ENCODE measurements at regions not wholly inside any gene's neighbourhood (a gene's known extent, or its start where the extent isn't known, plus 50 kb on each side); places are given as distances from the start of the nearest gene placed in this dataset.

GRCh38 chr9:91073049-91073810 lies 271.6 kb downstream of the SYK start:
- Mint-ChIP-seq H3K4me3 (no peak overlapping the region), H3K27ac (peak overlapping the region; percentile 85), H3K4me1 (peaks cover 36% of the 10 kb centered on the region), H3K36me3 (no peaks in the 10 kb centered on the region), H3K9me3 (no peaks in the 10 kb centered on the region)
- DNase-seq (ENCODE audit: low spot score in 2 of 2) = no peak
- ATAC-seq = no peak

GRCh38 chr9:91073811-91074771 lies 272.5 kb downstream of the SYK start:
- no peak for DNase-seq (ENCODE audit: low spot score in 2 of 2)
- no peaks in the 10 kb centered on the region for H3K9me3 Mint-ChIP-seq
- peaks cover 44% of the 10 kb centered on the region for H3K4me1 Mint-ChIP-seq
- peak overlapping the region; percentile 74 for H3K27ac Mint-ChIP-seq
- no peak overlapping the region for H3K4me3 Mint-ChIP-seq
- ATAC-seq = no peak
- no peaks in the 10 kb centered on the region for H3K36me3 Mint-ChIP-seq

GRCh38 chr9:91074866-91075265 lies 273.2 kb downstream of the SYK start:
- H3K9me3 Mint-ChIP-seq = no peaks in the 10 kb centered on the region
- H3K4me1 Mint-ChIP-seq = peaks cover 37% of the 10 kb centered on the region
- H3K4me3 Mint-ChIP-seq = no peak overlapping the region
- no peaks in the 10 kb centered on the region for H3K36me3 Mint-ChIP-seq
- H3K27ac Mint-ChIP-seq = peak overlapping the region; percentile 43
- ATAC-seq = no peak
- DNase-seq (ENCODE audit: low spot score in 2 of 2) = no peak

GRCh38 chr9:91075279-91075678 lies 273.7 kb downstream of the SYK start:
- no peaks in the 10 kb centered on the region for H3K9me3 Mint-ChIP-seq
- peak overlapping the region; percentile 43 for H3K27ac Mint-ChIP-seq
- H3K4me1 Mint-ChIP-seq = peaks cover 35% of the 10 kb centered on the region
- no peaks in the 10 kb centered on the region for H3K36me3 Mint-ChIP-seq
- DNase-seq (ENCODE audit: low spot score in 2 of 2) = no peak
- no peak for ATAC-seq
- no peak overlapping the region for H3K4me3 Mint-ChIP-seq

- no peaks in the 10 kb centered on the region for H3K36me3 Mint-ChIP-seq
- no peak overlapping the region for H3K4me3 Mint-ChIP-seq
- no peak for ATAC-seq
- H3K9me3 Mint-ChIP-seq = no peaks in the 10 kb centered on the region
- H3K4me1 Mint-ChIP-seq = peaks cover 21% of the 10 kb centered on the region
- DNase-seq (ENCODE audit: low spot score in 2 of 2) = no peak
- H3K27ac Mint-ChIP-seq = no peak overlapping the region
These were observed 276.2 kb downstream of the SYK start for GRCh38 chr9:91077624-91078368.

- Mint-ChIP-seq H3K36me3 (no peaks in the 10 kb centered on the region), H3K9me3 (no peaks in the 10 kb centered on the region), H3K4me3 (no peak overlapping the region), H3K27ac (no peak overlapping the region), H3K4me1 (peaks cover 17% of the 10 kb centered on the region)
- ATAC-seq = no peak
- DNase-seq (ENCODE audit: low spot score in 2 of 2) = no peak
These were observed 276.7 kb downstream of the SYK start for GRCh38 chr9:91078369-91078695.

DNA sequence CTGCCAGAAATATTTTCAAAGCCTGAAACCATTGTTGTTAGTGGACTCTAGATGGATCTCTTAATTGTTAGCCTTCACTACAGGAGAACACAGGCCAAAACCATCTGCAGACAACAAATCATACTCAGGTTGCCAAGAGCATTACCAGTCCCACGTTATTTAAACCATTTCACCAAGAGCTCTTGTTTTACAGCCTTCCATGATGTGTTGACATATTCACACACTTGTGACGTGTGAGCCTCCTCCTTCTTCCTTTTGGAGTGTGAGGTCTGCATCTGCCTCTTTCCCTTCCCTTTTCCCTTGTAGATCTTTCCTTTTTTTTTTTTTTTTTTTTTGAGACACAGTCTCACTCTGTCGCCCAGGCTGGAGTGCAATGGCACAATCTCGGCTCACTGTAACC lies 279.0 kb downstream of the AUH start:
- no peaks in the 10 kb centered on the region for H3K9me3 Mint-ChIP-seq

DNA sequence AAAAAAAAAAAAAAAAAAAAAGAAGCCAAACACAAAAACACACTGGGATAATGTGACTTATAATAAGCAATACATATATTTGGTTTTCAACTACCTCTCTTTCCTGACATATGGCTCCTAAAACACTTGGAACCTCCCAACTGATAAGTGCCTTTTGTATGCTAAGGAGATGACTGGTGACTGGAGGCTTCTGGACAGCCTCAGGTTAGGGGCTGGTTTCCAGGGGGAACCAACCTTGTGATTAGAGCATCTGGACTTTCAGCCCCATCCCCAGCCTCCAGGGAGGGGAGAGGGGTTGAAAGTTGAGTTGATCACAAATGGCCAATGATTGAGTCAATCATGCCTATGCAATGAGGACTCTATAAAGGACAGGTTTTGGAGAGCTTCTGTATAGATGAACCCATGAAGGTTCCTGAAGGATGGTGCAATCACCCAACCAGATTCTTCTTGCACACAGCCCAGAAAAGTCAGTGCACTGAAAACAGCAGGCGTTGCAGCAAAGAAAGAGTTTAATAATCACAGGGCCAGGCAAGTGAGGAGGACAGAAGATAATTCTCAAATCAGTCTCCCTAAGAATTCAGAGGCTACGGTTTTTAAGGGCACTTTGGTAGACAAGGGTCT lies 276.7 kb downstream of the AUH start:
- DNase-seq (ENCODE audit: low spot score in 2 of 2) (no peak), ATAC-seq (no peak)
- Mint-ChIP-seq H3K4me3 (no peak overlapping the region), H3K36me3 (no peaks in the 10 kb centered on the region), H3K27ac (no peak overlapping the region), H3K4me1 (peaks cover 43% of the 10 kb centered on the region), H3K9me3 (no peaks in the 10 kb centered on the region)

More for the DNA sequence above, 279.0 kb downstream of the AUH start:
- H3K4me3 Mint-ChIP-seq = no peak overlapping the region
- DNase-seq (ENCODE audit: low spot score in 2 of 2) (no peak), ATAC-seq (no peak)
- peaks cover 35% of the 10 kb centered on the region for H3K4me1 Mint-ChIP-seq
- peak overlapping the region; percentile 32 for H3K27ac Mint-ChIP-seq
- no peaks in the 10 kb centered on the region for H3K36me3 Mint-ChIP-seq

GRCh38 chr9:91085517-91086291 lies 276.0 kb downstream of the AUH start:
- Mint-ChIP-seq H3K27ac (no peak overlapping the region), H3K9me3 (no peaks in the 10 kb centered on the region), H3K4me1 (peaks cover 49% of the 10 kb centered on the region), H3K4me3 (no peak overlapping the region), H3K36me3 (no peaks in the 10 kb centered on the region)
- DNase-seq (ENCODE audit: low spot score in 2 of 2) (no peak), ATAC-seq (peak; percentile 87)

DNA sequence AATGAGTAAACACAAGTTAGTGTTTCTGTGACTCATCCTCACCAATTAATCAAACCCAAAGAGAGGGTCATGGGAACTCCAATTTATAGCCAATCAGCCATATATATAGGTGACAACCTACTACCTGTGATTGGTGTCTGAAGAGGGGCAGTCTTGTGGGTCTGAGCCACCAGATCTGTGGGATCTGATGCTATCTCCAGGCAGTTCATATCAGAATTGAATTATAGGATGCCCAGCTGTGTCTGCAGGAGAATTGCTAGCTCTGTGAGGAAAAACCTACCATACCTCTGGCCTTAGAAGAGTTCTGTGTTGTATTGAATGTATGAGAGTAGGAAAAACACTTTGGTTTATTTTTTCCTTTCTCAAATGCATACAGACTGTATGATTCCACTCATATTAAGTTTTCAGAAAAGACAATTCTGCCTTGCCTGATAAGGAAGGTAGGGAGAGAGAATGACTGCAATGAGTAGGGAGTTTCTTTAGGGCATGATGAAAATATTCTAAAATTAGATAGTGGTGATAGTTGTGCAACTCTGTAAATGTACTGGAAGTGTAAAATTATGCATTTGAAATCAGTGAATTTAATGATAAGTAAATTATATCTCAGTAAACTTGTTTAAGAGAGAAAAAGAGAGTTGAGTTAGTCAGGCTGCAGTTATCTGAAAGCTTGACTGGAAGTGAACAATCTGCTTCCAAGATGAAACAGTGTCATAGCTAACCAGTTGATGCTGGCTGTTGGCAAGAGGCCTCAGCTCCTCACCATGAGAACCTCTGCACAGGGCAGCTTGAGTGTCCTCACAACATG lies 274.9 kb downstream of the AUH start:
- no peaks in the 10 kb centered on the region for H3K36me3 Mint-ChIP-seq
- H3K9me3 Mint-ChIP-seq = no peaks in the 10 kb centered on the region
- H3K4me1 Mint-ChIP-seq = peaks cover 56% of the 10 kb centered on the region
- no peak overlapping the region for H3K4me3 Mint-ChIP-seq
- DNase-seq (ENCODE audit: low spot score in 2 of 2) (no peak), ATAC-seq (no peak)
- peak overlapping the region; percentile 59 for H3K27ac Mint-ChIP-seq

DNA sequence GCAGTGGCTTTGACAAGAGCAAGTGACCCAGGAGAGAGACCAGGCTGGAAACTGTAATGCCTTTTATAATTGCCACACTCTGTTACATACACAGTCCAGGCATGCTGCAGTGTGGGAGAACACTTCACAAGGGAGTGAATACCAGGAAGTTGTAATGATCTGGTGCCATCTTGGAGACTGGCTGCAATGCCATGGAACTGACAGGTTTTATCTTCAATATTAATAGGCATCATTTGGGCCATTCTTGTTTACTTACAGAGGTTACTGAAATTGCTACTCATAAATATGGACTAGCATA lies 274.3 kb downstream of the AUH start:
- H3K4me1 Mint-ChIP-seq = peaks cover 59% of the 10 kb centered on the region
- no peak overlapping the region for H3K4me3 Mint-ChIP-seq
- H3K27ac Mint-ChIP-seq = peak overlapping the region; percentile 59
- ATAC-seq (no peak), DNase-seq (ENCODE audit: low spot score in 2 of 2) (no peak)
- H3K9me3 Mint-ChIP-seq = no peaks in the 10 kb centered on the region
- no peaks in the 10 kb centered on the region for H3K36me3 Mint-ChIP-seq

GRCh38 chr9:91089405-91090129 lies 272.2 kb downstream of the AUH start:
- H3K4me1 Mint-ChIP-seq = peaks cover 79% of the 10 kb centered on the region
- H3K9me3 Mint-ChIP-seq = peaks cover 7% of the 10 kb centered on the region
- H3K4me3 Mint-ChIP-seq = no peak overlapping the region
- no peaks in the 10 kb centered on the region for H3K36me3 Mint-ChIP-seq
- DNase-seq (ENCODE audit: low spot score in 2 of 2) (no peak), ATAC-seq (peak; percentile 61)
- peak overlapping the region; percentile 70 for H3K27ac Mint-ChIP-seq

- DNase-seq (ENCODE audit: low spot score in 2 of 2) = no peak
- no peaks in the 10 kb centered on the region for H3K36me3 Mint-ChIP-seq
- no peak overlapping the region for H3K4me3 Mint-ChIP-seq
- ATAC-seq = no peak
- peaks cover 11% of the 10 kb centered on the region for H3K9me3 Mint-ChIP-seq
- H3K4me1 Mint-ChIP-seq = peaks cover 82% of the 10 kb centered on the region
- H3K27ac Mint-ChIP-seq = peak overlapping the region; percentile 70
These were observed 271.6 kb downstream of the AUH start for GRCh38 chr9:91090130-91090410.
